ENCODE measurements at regions not wholly inside any gene's neighbourhood (a gene's known extent, or its start where the extent isn't known, plus 50 kb on each side); places are given as distances from the start of the nearest gene placed in this dataset.

DNA sequence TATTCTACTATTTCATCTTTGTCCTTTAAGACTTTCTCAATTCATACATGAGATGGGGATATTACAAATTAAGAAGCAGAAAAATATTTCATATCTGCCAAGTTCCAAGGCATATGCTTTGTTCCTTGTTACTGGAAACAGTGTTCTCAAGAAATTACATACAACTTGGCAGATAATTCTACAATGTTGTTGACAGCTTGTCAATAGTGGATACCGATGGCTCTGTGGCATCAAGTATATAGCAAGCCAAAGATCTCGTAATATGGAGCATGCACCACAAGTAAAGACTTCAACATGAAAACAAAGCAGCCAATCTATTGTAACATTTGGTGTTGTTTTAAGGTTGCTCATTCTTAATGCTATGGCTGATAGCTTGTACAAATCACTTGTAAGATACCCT is 598.2 kb upstream of the KLHL29 start:
- no peak overlapping the region for H3K4me3 ChIP-seq (ENCODE audit: insufficient read depth, low read length, poor library complexity, severe bottlenecking)
- no peaks in the 10 kb centered on the region for H3K9me2 ChIP-seq (replicated peaks; ENCODE audit: insufficient read depth, low read length)
- TF ChIP-seq EZH2phosphoT487 (conservative IDR thresholded peaks at IDR 0.05; ENCODE audit: low read length) = no peak
- TF ChIP-seq, protein P1, sequence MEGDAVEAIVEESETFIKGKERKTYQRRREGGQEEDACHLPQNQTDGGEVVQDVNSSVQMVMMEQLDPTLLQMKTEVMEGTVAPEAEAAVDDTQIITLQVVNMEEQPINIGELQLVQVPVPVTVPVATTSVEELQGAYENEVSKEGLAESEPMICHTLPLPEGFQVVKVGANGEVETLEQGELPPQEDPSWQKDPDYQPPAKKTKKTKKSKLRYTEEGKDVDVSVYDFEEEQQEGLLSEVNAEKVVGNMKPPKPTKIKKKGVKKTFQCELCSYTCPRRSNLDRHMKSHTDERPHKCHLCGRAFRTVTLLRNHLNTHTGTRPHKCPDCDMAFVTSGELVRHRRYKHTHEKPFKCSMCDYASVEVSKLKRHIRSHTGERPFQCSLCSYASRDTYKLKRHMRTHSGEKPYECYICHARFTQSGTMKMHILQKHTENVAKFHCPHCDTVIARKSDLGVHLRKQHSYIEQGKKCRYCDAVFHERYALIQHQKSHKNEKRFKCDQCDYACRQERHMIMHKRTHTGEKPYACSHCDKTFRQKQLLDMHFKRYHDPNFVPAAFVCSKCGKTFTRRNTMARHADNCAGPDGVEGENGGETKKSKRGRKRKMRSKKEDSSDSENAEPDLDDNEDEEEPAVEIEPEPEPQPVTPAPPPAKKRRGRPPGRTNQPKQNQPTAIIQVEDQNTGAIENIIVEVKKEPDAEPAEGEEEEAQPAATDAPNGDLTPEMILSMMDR (IDR thresholded peaks at IDR 0.05; ENCODE audit: insufficient read depth, low read length, poor library complexity, severe bottlenecking) = no peak
- H3K27me3 ChIP-seq (ENCODE audit: low read length) = no peaks in the 10 kb centered on the region
- H2AFZ ChIP-seq (ENCODE audit: low read depth, low read length, severe bottlenecking) = no peak overlapping the region
- no peaks in the 10 kb centered on the region for H3K9me3 ChIP-seq (ENCODE audit: insufficient read depth, low read length)
- H3K36me3 ChIP-seq (ENCODE audit: low read length) = no peaks in the 10 kb centered on the region
- no peaks in the 10 kb centered on the region for H3K79me2 ChIP-seq (ENCODE audit: insufficient read depth, low read length)
- no peaks in the 10 kb centered on the region for H4K20me1 ChIP-seq (ENCODE audit: low read depth, low read length)
- no peak overlapping the region for H3K9ac ChIP-seq (ENCODE audit: low read length)
- H3F3A ChIP-seq (ENCODE audit: insufficient read depth) = no peaks in the 10 kb centered on the region
- no peak overlapping the region for H3K27ac ChIP-seq (ENCODE audit: low read depth, low read length)
- H3K4me2 ChIP-seq (ENCODE audit: low read depth, low read length, poor library complexity, severe bottlenecking) = no peak overlapping the region

DNA sequence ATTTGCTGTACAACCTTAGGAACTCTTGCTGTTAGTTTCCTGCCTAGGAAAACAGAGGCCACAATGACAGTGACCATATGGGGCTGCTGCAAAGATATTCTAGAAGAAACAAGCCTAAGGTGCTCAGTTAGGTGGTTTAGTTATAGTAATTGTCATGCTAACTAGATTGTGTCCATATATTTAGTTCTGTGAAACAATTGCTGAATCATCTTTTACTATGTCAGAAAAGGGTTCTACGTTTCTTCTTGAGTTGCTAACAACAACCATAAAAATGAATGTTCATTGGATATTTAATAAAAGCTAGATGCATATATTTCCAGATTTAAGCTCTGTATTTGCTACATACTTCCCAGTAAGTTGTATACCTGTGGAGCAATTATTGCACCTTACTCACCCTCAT is 597.2 kb upstream of the KLHL29 start:
- Histone ChIP-seq H3K9me3 (ENCODE audit: insufficient read depth, low read length) (no peaks in the 10 kb centered on the region), H3K9ac (ENCODE audit: low read length) (no peak overlapping the region), H3K27ac (ENCODE audit: low read depth, low read length) (no peak overlapping the region), H3K27me3 (ENCODE audit: low read length) (no peaks in the 10 kb centered on the region), H3K36me3 (ENCODE audit: low read length) (no peaks in the 10 kb centered on the region), H3K4me2 (ENCODE audit: low read depth, low read length, poor library complexity, severe bottlenecking) (no peak overlapping the region), H3K79me2 (ENCODE audit: insufficient read depth, low read length) (no peaks in the 10 kb centered on the region), H3F3A (ENCODE audit: insufficient read depth) (no peaks in the 10 kb centered on the region), H3K4me3 (ENCODE audit: insufficient read depth, low read length, poor library complexity, severe bottlenecking) (no peak overlapping the region), H3K9me2 (replicated peaks; ENCODE audit: insufficient read depth, low read length) (no peaks in the 10 kb centered on the region), H2AFZ (ENCODE audit: low read depth, low read length, severe bottlenecking) (no peak overlapping the region), H4K20me1 (ENCODE audit: low read depth, low read length) (no peaks in the 10 kb centered on the region)
- TF ChIP-seq, protein P1 (IDR thresholded peaks at IDR 0.05; ENCODE audit: insufficient read depth, low read length, poor library complexity, severe bottlenecking) = no peak
- TF ChIP-seq EZH2phosphoT487 (conservative IDR thresholded peaks at IDR 0.05; ENCODE audit: low read length) = no peak

DNA sequence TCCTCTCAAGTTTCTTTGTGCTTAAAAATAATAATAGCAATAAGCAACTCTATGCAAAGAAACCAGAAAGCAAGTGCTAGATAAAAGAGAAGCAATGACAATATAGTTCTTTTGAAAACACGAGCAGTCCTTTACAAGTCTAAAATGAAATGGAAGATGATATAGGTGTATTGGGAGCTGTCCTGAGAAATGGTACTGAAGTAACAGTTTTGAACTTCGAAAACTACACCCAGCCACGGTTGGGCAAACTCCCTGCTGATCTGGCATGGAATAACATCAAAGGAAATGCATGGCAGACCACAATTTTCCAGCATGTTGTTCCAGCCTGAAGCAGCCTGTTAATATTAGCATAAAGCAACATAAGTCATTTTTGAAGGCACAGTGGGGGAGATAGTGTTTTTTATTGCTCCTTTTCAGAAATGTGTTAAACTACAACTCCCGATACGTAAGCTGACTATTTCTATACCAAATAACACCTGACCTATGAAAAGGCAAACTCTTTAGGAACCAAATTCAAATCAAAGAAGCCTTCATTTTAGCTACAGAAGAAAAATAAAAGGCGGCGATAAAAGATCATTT is 596.1 kb upstream of the KLHL29 start:
- Histone ChIP-seq H3K36me3 (ENCODE audit: low read length) (no peaks in the 10 kb centered on the region), H3K4me2 (ENCODE audit: low read depth, low read length, poor library complexity, severe bottlenecking) (no peak overlapping the region), H3K9ac (ENCODE audit: low read length) (no peak overlapping the region), H3K27ac (ENCODE audit: low read depth, low read length) (no peak overlapping the region), H3K79me2 (ENCODE audit: insufficient read depth, low read length) (no peaks in the 10 kb centered on the region), H3K27me3 (ENCODE audit: low read length) (no peaks in the 10 kb centered on the region), H3K4me3 (ENCODE audit: insufficient read depth, low read length, poor library complexity, severe bottlenecking) (no peak overlapping the region), H4K20me1 (ENCODE audit: low read depth, low read length) (no peaks in the 10 kb centered on the region), H3K9me3 (ENCODE audit: insufficient read depth, low read length) (no peaks in the 10 kb centered on the region), H3K9me2 (replicated peaks; ENCODE audit: insufficient read depth, low read length) (no peaks in the 10 kb centered on the region), H2AFZ (ENCODE audit: low read depth, low read length, severe bottlenecking) (no peak overlapping the region), H3F3A (ENCODE audit: insufficient read depth) (no peaks in the 10 kb centered on the region)
- TF ChIP-seq EZH2phosphoT487 (conservative IDR thresholded peaks at IDR 0.05; ENCODE audit: low read length) = no peak
- TF ChIP-seq, protein P1 (IDR thresholded peaks at IDR 0.05; ENCODE audit: insufficient read depth, low read length, poor library complexity, severe bottlenecking) = no peak
